ENCODE measurements at regions not wholly inside any gene's neighbourhood (a gene's known extent, or its start where the extent isn't known, plus 50 kb on each side); places are given as distances from the start of the nearest gene placed in this dataset.

DNA sequence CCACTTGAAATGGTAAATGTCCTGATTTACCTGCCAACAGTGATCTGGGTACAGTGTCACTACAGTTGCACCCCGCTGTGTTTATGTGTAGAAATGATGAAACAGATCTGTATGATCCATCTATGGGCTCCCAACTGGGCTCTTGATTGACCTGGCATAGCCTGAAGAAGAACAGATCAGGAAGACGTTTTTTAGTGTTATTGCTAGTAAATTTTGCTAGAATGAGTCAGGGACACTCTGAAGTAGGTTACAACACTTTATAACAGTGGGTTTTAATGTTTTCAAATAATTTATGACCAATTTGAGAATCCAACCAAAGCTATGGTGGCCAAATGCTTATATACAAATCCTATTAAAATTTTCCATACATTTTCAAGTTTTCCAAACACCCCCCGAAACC is 110.3 kb downstream of the DKK1 start:
- no peak for TF ChIP-seq EZH2 (IDR thresholded peaks at IDR 0.05)
- TF ChIP-seq, protein P1, sequence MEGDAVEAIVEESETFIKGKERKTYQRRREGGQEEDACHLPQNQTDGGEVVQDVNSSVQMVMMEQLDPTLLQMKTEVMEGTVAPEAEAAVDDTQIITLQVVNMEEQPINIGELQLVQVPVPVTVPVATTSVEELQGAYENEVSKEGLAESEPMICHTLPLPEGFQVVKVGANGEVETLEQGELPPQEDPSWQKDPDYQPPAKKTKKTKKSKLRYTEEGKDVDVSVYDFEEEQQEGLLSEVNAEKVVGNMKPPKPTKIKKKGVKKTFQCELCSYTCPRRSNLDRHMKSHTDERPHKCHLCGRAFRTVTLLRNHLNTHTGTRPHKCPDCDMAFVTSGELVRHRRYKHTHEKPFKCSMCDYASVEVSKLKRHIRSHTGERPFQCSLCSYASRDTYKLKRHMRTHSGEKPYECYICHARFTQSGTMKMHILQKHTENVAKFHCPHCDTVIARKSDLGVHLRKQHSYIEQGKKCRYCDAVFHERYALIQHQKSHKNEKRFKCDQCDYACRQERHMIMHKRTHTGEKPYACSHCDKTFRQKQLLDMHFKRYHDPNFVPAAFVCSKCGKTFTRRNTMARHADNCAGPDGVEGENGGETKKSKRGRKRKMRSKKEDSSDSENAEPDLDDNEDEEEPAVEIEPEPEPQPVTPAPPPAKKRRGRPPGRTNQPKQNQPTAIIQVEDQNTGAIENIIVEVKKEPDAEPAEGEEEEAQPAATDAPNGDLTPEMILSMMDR (IDR thresholded peaks at IDR 0.05 in 2 of 3, conservative IDR thresholded peaks at IDR 0.05 in 1 of 3; ENCODE audit: borderline replicate concordance in 1 of 3, insufficient read depth in 1 of 3, low read depth in 2 of 3, low read length in 2 of 3) = no peak
- no peak for TF ChIP-seq SIN3A (IDR thresholded peaks at IDR 0.05; ENCODE audit: low read depth)
- TF ChIP-seq YY1 (IDR thresholded peaks at IDR 0.05; ENCODE audit: extremely low read depth, insufficient replicate concordance, low read depth, low read length) = no peak
- TF ChIP-seq RAD21 (IDR thresholded peaks at IDR 0.05; ENCODE audit: low read depth) = no peak
- no peak for TF ChIP-seq POLR2AphosphoS5 (IDR thresholded peaks at IDR 0.05; ENCODE audit: low read depth, low read length)
- TF ChIP-seq, protein P2, sequence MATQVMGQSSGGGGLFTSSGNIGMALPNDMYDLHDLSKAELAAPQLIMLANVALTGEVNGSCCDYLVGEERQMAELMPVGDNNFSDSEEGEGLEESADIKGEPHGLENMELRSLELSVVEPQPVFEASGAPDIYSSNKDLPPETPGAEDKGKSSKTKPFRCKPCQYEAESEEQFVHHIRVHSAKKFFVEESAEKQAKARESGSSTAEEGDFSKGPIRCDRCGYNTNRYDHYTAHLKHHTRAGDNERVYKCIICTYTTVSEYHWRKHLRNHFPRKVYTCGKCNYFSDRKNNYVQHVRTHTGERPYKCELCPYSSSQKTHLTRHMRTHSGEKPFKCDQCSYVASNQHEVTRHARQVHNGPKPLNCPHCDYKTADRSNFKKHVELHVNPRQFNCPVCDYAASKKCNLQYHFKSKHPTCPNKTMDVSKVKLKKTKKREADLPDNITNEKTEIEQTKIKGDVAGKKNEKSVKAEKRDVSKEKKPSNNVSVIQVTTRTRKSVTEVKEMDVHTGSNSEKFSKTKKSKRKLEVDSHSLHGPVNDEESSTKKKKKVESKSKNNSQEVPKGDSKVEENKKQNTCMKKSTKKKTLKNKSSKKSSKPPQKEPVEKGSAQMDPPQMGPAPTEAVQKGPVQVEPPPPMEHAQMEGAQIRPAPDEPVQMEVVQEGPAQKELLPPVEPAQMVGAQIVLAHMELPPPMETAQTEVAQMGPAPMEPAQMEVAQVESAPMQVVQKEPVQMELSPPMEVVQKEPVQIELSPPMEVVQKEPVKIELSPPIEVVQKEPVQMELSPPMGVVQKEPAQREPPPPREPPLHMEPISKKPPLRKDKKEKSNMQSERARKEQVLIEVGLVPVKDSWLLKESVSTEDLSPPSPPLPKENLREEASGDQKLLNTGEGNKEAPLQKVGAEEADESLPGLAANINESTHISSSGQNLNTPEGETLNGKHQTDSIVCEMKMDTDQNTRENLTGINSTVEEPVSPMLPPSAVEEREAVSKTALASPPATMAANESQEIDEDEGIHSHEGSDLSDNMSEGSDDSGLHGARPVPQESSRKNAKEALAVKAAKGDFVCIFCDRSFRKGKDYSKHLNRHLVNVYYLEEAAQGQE (IDR thresholded peaks at IDR 0.05; ENCODE audit: low read depth) = no peak
- TF ChIP-seq ZFX (IDR thresholded peaks at IDR 0.05) = no peak
- TF ChIP-seq, protein P3, sequence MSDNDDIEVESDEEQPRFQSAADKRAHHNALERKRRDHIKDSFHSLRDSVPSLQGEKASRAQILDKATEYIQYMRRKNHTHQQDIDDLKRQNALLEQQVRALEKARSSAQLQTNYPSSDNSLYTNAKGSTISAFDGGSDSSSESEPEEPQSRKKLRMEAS (IDR thresholded peaks at IDR 0.05) = no peak
- no peak for TF ChIP-seq EGR1 (IDR thresholded peaks at IDR 0.05; ENCODE audit: low read depth)
- no peak for TF ChIP-seq ZNF274 (IDR thresholded peaks at IDR 0.05; ENCODE audit: low read depth, low read length)
- no peak for TF ChIP-seq JUND (IDR thresholded peaks at IDR 0.05)
- TF ChIP-seq POLR2A (IDR thresholded peaks at IDR 0.05; ENCODE audit: borderline replicate concordance, extremely low read depth, insufficient read depth, insufficient read length) = no peak

Data from HCT116 (cell line).